Fibroblast of lung (primary cell): ENCODE measurements at regions not wholly inside any gene's neighbourhood (a gene's known extent, or its start where the extent isn't known, plus 50 kb on each side); places are given as distances from the start of the nearest gene placed in this dataset.
A peak's percentile ranks its signal among the peaks of the same experiment; 100 is the strongest.

ENCODE experiments used
- DNase-seq, 2 donors: peaks; one replicate each; pipeline versions ENCODE4 v3.0.0 to v3.0.0-alpha.2; 2010; ENCODE audit warnings: low read depth in 2 of 2
- H2AFZ ChIP-seq: 2 replicates; pipeline ENCODE4 v1.5.1; 2012; ENCODE audit warnings: low read length, control low read depth, inconsistent platforms
- H3K27ac ChIP-seq: 2 replicates; pipeline ENCODE4 v1.5.1; 2011; ENCODE audit warnings: low read length, control low read depth; ENCODE audit not compliant: insufficient read depth
- H3K27me3 ChIP-seq: 2 replicates; pipeline ENCODE4 v1.5.1; 2011; ENCODE audit warnings: mild to moderate bottlenecking, low read length; ENCODE audit not compliant: control insufficient read depth, insufficient read depth
- H3K36me3 ChIP-seq: 2 replicates; pipeline ENCODE4 v1.5.1; 2011; ENCODE audit warnings: low read length; ENCODE audit not compliant: control insufficient read depth, insufficient read depth
- H3K4me1 ChIP-seq: 2 replicates; pipeline ENCODE4 v1.5.1; 2011; ENCODE audit warnings: low read length; ENCODE audit not compliant: control insufficient read depth, insufficient read depth; ENCODE audit errors: extremely low read depth
- H3K4me2 ChIP-seq: 2 replicates; pipeline ENCODE4 v1.5.1; 2011; ENCODE audit warnings: low read length, control low read depth; ENCODE audit not compliant: insufficient read depth; ENCODE audit errors: extremely low read depth
- H3K4me3 ChIP-seq, 4 experiments: fragments of 200-600 bp in 1 of 4; sonication (generic) in 1 of 4; replicated peaks in 1 of 4; 2 replicates each; pipeline ENCODE4 v1.5.1; 2011 to 2016; ENCODE audit warnings: low read length in 4 of 4, low read depth in 3 of 4, mild to moderate bottlenecking in 3 of 4, control low read depth in 2 of 4, inconsistent platforms in 1 of 4, mixed read lengths in 1 of 4; ENCODE audit not compliant: insufficient read depth in 1 of 4; ENCODE audit errors: control extremely low read depth in 1 of 4
- H3K79me2 ChIP-seq: 2 replicates; pipeline ENCODE4 v1.5.1; 2012; ENCODE audit warnings: mild to moderate bottlenecking, low read length, inconsistent platforms; ENCODE audit not compliant: control insufficient read depth, insufficient read depth
- H3K9ac ChIP-seq: 2 replicates; pipeline ENCODE4 v1.5.1; 2011; ENCODE audit warnings: mild to moderate bottlenecking, low read length, control low read depth; ENCODE audit not compliant: insufficient read depth
- H3K9me3 ChIP-seq: 2 replicates; pipeline ENCODE4 v1.5.1; 2012; ENCODE audit warnings: low read depth, low read length; ENCODE audit not compliant: control insufficient read depth, insufficient read depth
- H4K20me1 ChIP-seq: 2 replicates; pipeline ENCODE4 v1.5.1; 2011; ENCODE audit warnings: low read length; ENCODE audit not compliant: control insufficient read depth, insufficient read depth; ENCODE audit errors: extremely low read depth
- EZH2 ChIP-seq: IDR thresholded peaks from 2 replicates; pipeline ENCODE4 v1.5.1; 2012; ENCODE audit warnings: low read length, control low read depth, mild to moderate bottlenecking; ENCODE audit errors: missing control alignments
- TF ChIP-seq, protein P1 (sequence below), 2 donors: IDR thresholded peaks in 1 of 2; conservative IDR thresholded peaks in 1 of 2; 1 replicate in 1 of 2; 2 replicates in 1 of 2; pipeline ENCODE4 v1.5.1; 2011 to 2012; ENCODE audit warnings: low read length in 2 of 2, control low read depth in 1 of 2, inconsistent platforms in 1 of 2, low read depth in 1 of 2, mild to moderate bottlenecking in 1 of 2

DNA sequence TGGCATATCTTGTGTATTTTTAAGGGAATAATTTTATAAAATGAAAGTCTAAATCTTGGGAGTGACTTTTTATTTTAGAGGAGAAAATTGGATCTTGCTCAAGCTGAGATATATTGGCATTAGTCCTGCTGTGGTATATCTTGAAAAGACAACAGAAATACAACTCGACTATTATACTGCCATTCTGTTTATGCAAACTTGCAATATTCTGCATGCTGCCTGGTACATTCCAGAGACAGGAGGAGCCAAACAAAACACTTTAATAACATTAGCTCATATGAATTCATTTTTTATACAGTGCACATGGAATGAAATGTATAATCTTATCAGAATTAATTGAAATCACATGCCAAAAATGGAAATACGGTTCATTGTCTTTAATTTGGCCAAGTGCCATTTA is 176.0 kb upstream of the NRIP1 start:
- no peak for TF ChIP-seq EZH2
- TF ChIP-seq, protein P1, sequence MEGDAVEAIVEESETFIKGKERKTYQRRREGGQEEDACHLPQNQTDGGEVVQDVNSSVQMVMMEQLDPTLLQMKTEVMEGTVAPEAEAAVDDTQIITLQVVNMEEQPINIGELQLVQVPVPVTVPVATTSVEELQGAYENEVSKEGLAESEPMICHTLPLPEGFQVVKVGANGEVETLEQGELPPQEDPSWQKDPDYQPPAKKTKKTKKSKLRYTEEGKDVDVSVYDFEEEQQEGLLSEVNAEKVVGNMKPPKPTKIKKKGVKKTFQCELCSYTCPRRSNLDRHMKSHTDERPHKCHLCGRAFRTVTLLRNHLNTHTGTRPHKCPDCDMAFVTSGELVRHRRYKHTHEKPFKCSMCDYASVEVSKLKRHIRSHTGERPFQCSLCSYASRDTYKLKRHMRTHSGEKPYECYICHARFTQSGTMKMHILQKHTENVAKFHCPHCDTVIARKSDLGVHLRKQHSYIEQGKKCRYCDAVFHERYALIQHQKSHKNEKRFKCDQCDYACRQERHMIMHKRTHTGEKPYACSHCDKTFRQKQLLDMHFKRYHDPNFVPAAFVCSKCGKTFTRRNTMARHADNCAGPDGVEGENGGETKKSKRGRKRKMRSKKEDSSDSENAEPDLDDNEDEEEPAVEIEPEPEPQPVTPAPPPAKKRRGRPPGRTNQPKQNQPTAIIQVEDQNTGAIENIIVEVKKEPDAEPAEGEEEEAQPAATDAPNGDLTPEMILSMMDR (conservative IDR thresholded peaks at IDR 0.05 in 1 of 2, IDR thresholded peaks at IDR 0.05 in 1 of 2; ENCODE audit: low read depth in 1 of 2, low read length in 2 of 2): no peak
- H3K4me3 ChIP-seq: no peak overlapping the region
- no peak overlapping the region for H2AFZ ChIP-seq
- H3K9me3 ChIP-seq: no peaks in the 10 kb centered on the region
- no peak overlapping the region for H3K4me2 ChIP-seq
- no peaks in the 10 kb centered on the region for H3K4me1 ChIP-seq
- H3K36me3 ChIP-seq: no peaks in the 10 kb centered on the region
- no peaks in the 10 kb centered on the region for H3K27me3 ChIP-seq
- no peak overlapping the region for H3K27ac ChIP-seq
- no peak overlapping the region for H3K9ac ChIP-seq
- no peaks in the 10 kb centered on the region for H3K79me2 ChIP-seq
- peak; percentile 23 to 47 for DNase-seq
- no peaks in the 10 kb centered on the region for H4K20me1 ChIP-seq

DNA sequence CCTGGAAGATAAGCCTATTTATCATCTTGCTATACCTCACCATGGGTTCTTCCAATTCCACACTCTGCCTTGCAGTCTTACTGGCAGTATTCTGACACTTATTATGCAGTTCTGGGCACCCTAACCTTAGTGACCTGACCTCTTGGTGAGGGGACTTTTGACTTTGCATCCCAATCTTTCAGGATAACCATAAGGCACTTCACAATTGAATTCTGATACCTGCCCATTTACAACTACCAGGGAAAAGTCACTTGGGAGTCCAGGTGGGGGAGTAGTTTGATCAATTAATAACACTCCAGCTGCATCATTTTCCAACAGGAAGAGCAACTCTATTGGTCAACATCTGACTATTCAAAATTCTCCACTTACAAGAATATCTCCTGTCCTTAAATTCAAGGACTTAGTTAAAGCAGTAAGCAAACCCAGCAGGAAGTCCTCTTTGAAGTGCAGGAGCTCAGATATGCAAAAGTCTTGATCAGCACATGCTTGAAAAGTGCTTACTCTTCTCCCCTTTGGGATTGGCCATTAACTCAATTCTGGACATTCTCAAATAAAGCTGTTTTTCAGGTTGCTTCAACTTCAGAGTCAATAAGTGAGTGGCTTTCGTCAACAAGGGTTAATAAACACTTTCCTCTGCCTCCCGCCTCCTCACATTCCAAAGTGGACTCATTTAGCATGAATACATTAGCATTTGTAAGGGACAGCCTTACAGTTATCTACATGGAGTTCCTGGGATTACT is 177.4 kb upstream of the NRIP1 start:
- Histone ChIP-seq H3K4me3 (no peak overlapping the region), H4K20me1 (no peaks in the 10 kb centered on the region), H3K79me2 (no peaks in the 10 kb centered on the region), H3K36me3 (no peaks in the 10 kb centered on the region), H3K9ac (no peak overlapping the region), H3K27me3 (no peaks in the 10 kb centered on the region), H3K4me1 (no peaks in the 10 kb centered on the region), H3K4me2 (no peak overlapping the region), H3K27ac (no peak overlapping the region), H2AFZ (no peak overlapping the region), H3K9me3 (no peaks in the 10 kb centered on the region)
- DNase-seq: peak in 1 of 2 donors; percentile 29
- TF ChIP-seq EZH2: no peak
- TF ChIP-seq, protein P1 (conservative IDR thresholded peaks at IDR 0.05 in 1 of 2, IDR thresholded peaks at IDR 0.05 in 1 of 2; ENCODE audit: low read depth in 1 of 2, low read length in 2 of 2): no peak

DNA sequence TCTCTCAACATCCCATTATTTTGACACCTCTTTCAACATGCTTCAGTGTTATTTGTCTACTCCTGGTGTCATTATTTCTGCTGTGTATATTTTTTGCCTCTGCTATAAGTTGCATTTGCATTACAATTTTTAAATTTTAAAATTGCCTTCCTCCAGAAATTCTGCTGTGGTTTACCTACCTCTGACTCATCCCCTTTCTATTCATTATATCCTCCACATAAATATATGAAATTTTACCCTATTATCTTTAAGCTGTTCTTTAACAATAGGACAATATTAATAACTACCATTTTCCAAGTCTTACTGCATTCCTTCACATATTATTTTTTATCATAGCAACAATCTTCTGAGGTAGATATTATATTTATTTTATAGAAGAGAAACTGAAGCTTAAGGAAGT is 178.1 kb upstream of the NRIP1 start:
- no peaks in the 10 kb centered on the region for H3K79me2 ChIP-seq
- no peak overlapping the region for H2AFZ ChIP-seq
- H3K9ac ChIP-seq: no peak overlapping the region
- H3K27me3 ChIP-seq: no peaks in the 10 kb centered on the region
- H3K4me1 ChIP-seq: no peaks in the 10 kb centered on the region
- H3K27ac ChIP-seq: no peak overlapping the region
- TF ChIP-seq, protein P1 (conservative IDR thresholded peaks at IDR 0.05 in 1 of 2, IDR thresholded peaks at IDR 0.05 in 1 of 2; ENCODE audit: low read depth in 1 of 2, low read length in 2 of 2): no peak
- TF ChIP-seq EZH2: no peak
- no peak overlapping the region for H3K4me2 ChIP-seq
- H3K9me3 ChIP-seq: no peaks in the 10 kb centered on the region
- no peak for DNase-seq
- no peaks in the 10 kb centered on the region for H4K20me1 ChIP-seq
- no peaks in the 10 kb centered on the region for H3K36me3 ChIP-seq
- no peak overlapping the region for H3K4me3 ChIP-seq
